GM12878 (cell line): ENCODE measurements at regions not wholly inside any gene's neighbourhood (a gene's known extent, or its start where the extent isn't known, plus 50 kb on each side); places are given as distances from the start of the nearest gene placed in this dataset.

Source experiments
- ATAC-seq: fragments of 200-7000 bp; cut with Tn5 transposase; 3 replicates; pipeline ENCODE4 v1.9.1; 2020; ENCODE audit warnings: mild to moderate bottlenecking, moderate library complexity
- BruUV-seq: library from RNA; stranded (reverse); fragments of 400-500 nt; replicated peaks from 2 replicates; lab custom pipeline; 2021; lab: Mats Ljungman, UMichigan
- CTCF ChIA-PET: fragments of 300-600 bp; sonication (Branson Sonifier 250); formaldehyde crosslinking; extraction: SDS; loops from one replicate; lab custom pipeline; 2021; ENCODE audit warnings: inconsistent platforms; lab: Yijun Ruan, JAX
- POLR2A ChIA-PET: fragments of 350-600 bp; formaldehyde crosslinking; extraction: SDS; loops from one replicate; lab custom pipeline; 2021; ENCODE audit warnings: inconsistent platforms; lab: Charles Lee
- RAD21 ChIA-PET: fragments of 300-600 bp; sonication (Branson Sonifier 250); formaldehyde crosslinking; loops from one replicate; lab custom pipeline; 2023; ENCODE audit warnings: antibody characterized with exemption; ENCODE audit not compliant: unreplicated experiment; lab: Charles Lee
- SMC1A ChIA-PET: fragments of 300-600 bp; sonication (Branson Sonifier 250); formaldehyde crosslinking; loops from one replicate; lab custom pipeline; 2023; ENCODE audit not compliant: unreplicated experiment, uncharacterized antibody; lab: Charles Lee
- DNase-seq: peaks from one replicate; pipeline ENCODE4 v3.0.0-alpha.2; 2011; ENCODE audit warnings: low read depth, low spot score
- FAIRE-seq: peaks from 3 replicates; lab custom pipeline; 2011; peaks lifted over from hg19 to GRCh38; lab: Jason Lieb, UNC
- H2AFZ ChIP-seq: 2 replicates; pipeline ENCODE4 v1.6.0; 2011; ENCODE audit warnings: low read depth, low read length, control low read depth; ENCODE audit not compliant: control insufficient read depth
- H3K27ac ChIP-seq: 2 replicates; pipeline ENCODE4 v1.5.1; 2011; ENCODE audit warnings: control low read depth; ENCODE audit not compliant: control insufficient read depth, insufficient read depth
- H3K27me3 ChIP-seq, 2 experiments: replicated peaks in 1 of 2; 2 replicates each; pipeline versions ENCODE4 v1.6.0 to v1.6.1; 2011; ENCODE audit warnings: low read length in 1 of 2; ENCODE audit not compliant: control insufficient read depth in 2 of 2, insufficient read depth in 2 of 2
- H3K36me3 ChIP-seq, 2 experiments: 2 replicates each; pipeline ENCODE4 v1.5.1; 2011; ENCODE audit warnings: low read length in 1 of 2; ENCODE audit not compliant: control insufficient read depth in 2 of 2, insufficient read depth in 2 of 2
- H3K4me1 ChIP-seq: 2 replicates; pipeline ENCODE4 v1.6.1; 2011; ENCODE audit warnings: mild to moderate bottlenecking, low read length, moderate library complexity, mixed read lengths; ENCODE audit not compliant: control insufficient read depth, insufficient read depth
- H3K4me2 ChIP-seq: 2 replicates; pipeline ENCODE4 v1.6.0; 2011; ENCODE audit warnings: control low read depth; ENCODE audit not compliant: control insufficient read depth, insufficient read depth
- H3K4me3 ChIP-seq: fragments of 200-600 bp; sonication (generic); 2 replicates; pipeline ENCODE4 v1.5.1; 2016
- H3K79me2 ChIP-seq: 2 replicates; pipeline ENCODE4 v1.6.0; 2011; ENCODE audit warnings: low read length; ENCODE audit not compliant: control insufficient read depth, insufficient read depth
- H3K9ac ChIP-seq: 2 replicates; pipeline ENCODE4 v1.8.0; 2011; ENCODE audit warnings: low read length, control low read depth, mixed read lengths; ENCODE audit not compliant: control insufficient read depth, insufficient read depth
- H3K9me3 ChIP-seq: replicated peaks from 3 replicates; pipeline ENCODE4 v1.5.1; 2011; ENCODE audit warnings: mild to moderate bottlenecking, low read length; ENCODE audit not compliant: control insufficient read depth, insufficient read depth
- H4K20me1 ChIP-seq: 2 replicates; pipeline ENCODE4 v1.6.0; 2011; ENCODE audit not compliant: control insufficient read depth, insufficient read depth
- FOXK2 ChIP-seq: fragments of 450-650 bp; IDR thresholded peaks from 2 replicates; pipeline ENCODE4 v1.6.1; 2017; ENCODE audit warnings: mild to moderate bottlenecking, moderate library complexity
- NFYB ChIP-seq: IDR thresholded peaks from 2 replicates; pipeline ENCODE4 v1.6.1; 2011; ENCODE audit warnings: low read depth, mild to moderate bottlenecking, low read length, improper control_type of control experiment, moderate library complexity; ENCODE audit not compliant: insufficient read depth
- NR2F1 ChIP-seq: fragments of 450-650 bp; conservative IDR thresholded peaks from 2 replicates; pipeline ENCODE4 v1.6.1; 2017; ENCODE audit warnings: mild to moderate bottlenecking
- SP1 ChIP-seq: IDR thresholded peaks from one replicate; pipeline ENCODE4 v1.6.1; 2011; ENCODE audit warnings: low read depth, low read length
- SPI1 ChIP-seq: IDR thresholded peaks from 2 replicates; pipeline ENCODE4 v1.6.1; 2011; ENCODE audit warnings: low read depth, mild to moderate bottlenecking, low read length, moderate library complexity, borderline replicate concordance; ENCODE audit not compliant: insufficient read depth
- TCF12 ChIP-seq: IDR thresholded peaks from 2 replicates; pipeline ENCODE4 v1.6.1; 2011; ENCODE audit warnings: low read depth, mild to moderate bottlenecking, low read length
- WRNIP1 ChIP-seq: IDR thresholded peaks from 2 replicates; pipeline ENCODE4 v1.6.1; 2011; ENCODE audit warnings: low read depth, low read length, improper control_type of control experiment, borderline replicate concordance
- YBX1 ChIP-seq: fragments of 450-650 bp; IDR thresholded peaks from 2 replicates; pipeline ENCODE4 v1.6.1; 2016; ENCODE audit warnings: antibody characterized with exemption
- ZBED1 ChIP-seq: IDR thresholded peaks from 2 replicates; pipeline ENCODE4 v1.6.1; 2016; ENCODE audit warnings: borderline replicate concordance
- WGBS: methylation state at CpG from one replicate; pipeline ENCODE4 v1.1.6; 2016; ENCODE audit warnings: low lambda C conversion rate; ENCODE audit not compliant: insufficient replicate concordance, insufficient coverage; ENCODE audit errors: missing lambda C conversion rate; 5-methylcytosine and 5-hydroxymethylcytosine counted together
- in situ Hi-C: fragments of 300-500 bp; cut with MboI; formaldehyde crosslinking; loops from 9 replicates; pipeline ENCODE4 v1.14.3; 2018; ENCODE audit warnings: mixed read lengths
- intact Hi-C: fragments of 100-400 bp; cut with micrococcal nuclease; formaldehyde crosslinking; loops from one replicate; pipeline ENCODE4 v1.14.2; 2022; ENCODE audit not compliant: unreplicated experiment
- TF ChIP-seq, protein P1 (sequence below): fragments of 450-650 bp; IDR thresholded peaks from 2 replicates; pipeline ENCODE4 v1.6.1; 2017; ENCODE audit warnings: borderline replicate concordance
- TF ChIP-seq, protein P2 (sequence below): fragments of 450-650 bp; IDR thresholded peaks from 2 replicates; pipeline ENCODE4 v1.6.1; 2017; ENCODE audit warnings: antibody characterized with exemption, mild to moderate bottlenecking, moderate library complexity
- TF ChIP-seq, protein P3 (sequence below): fragments of 450-650 bp; conservative IDR thresholded peaks from 2 replicates; pipeline ENCODE4 v1.6.1; 2017; ENCODE audit warnings: mild to moderate bottlenecking, moderate library complexity
- TF ChIP-seq, protein P4 (sequence below): IDR thresholded peaks from 2 replicates; pipeline ENCODE4 v1.6.1; 2012; ENCODE audit warnings: low read depth, low read length, improper control_type of control experiment
- TF ChIP-seq, protein P5 (sequence below): fragments of 150-350 bp; IDR thresholded peaks from 2 replicates; pipeline ENCODE4 v1.6.1; 2014; ENCODE audit warnings: mild to moderate bottlenecking, low read depth, low read length

DNA sequence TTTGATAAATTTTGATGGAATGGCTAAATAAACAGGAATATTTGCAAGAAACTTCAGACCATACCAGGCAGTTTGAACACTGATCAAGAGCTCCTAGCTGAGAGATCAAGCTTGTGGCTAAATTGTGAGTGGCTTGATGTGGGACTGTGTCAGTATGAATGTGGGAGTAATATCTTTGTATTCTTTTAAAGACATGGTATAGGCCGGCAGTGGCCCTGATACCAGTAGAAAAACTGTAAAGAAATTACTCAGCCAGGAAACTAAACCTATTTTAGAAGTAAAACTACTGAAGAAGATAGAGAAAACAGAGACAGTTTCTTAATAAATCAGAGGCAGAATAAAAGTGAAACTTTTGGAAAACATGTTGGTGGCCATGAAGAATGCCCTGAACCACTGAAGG lies 608.4 kb upstream of the SYNCRIP start:
- in situ Hi-C loops, result no loop called here
- POLR2A ChIA-PET, result no interaction called here

More for the DNA sequence above, 608.4 kb upstream of the SYNCRIP start:
- TF ChIP-seq SP1 (no peak), YBX1 (no peak), TCF12 (no peak), NFYB (no peak), NR2F1 (no peak), WRNIP1 (no peak), FOXK2 (no peak), ZBED1 (no peak), SPI1 (no peak)
- TF ChIP-seq, protein P1, sequence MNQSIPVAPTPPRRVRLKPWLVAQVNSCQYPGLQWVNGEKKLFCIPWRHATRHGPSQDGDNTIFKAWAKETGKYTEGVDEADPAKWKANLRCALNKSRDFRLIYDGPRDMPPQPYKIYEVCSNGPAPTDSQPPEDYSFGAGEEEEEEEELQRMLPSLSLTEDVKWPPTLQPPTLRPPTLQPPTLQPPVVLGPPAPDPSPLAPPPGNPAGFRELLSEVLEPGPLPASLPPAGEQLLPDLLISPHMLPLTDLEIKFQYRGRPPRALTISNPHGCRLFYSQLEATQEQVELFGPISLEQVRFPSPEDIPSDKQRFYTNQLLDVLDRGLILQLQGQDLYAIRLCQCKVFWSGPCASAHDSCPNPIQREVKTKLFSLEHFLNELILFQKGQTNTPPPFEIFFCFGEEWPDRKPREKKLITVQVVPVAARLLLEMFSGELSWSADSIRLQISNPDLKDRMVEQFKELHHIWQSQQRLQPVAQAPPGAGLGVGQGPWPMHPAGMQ, result no peak
- TF ChIP-seq, protein P2, sequence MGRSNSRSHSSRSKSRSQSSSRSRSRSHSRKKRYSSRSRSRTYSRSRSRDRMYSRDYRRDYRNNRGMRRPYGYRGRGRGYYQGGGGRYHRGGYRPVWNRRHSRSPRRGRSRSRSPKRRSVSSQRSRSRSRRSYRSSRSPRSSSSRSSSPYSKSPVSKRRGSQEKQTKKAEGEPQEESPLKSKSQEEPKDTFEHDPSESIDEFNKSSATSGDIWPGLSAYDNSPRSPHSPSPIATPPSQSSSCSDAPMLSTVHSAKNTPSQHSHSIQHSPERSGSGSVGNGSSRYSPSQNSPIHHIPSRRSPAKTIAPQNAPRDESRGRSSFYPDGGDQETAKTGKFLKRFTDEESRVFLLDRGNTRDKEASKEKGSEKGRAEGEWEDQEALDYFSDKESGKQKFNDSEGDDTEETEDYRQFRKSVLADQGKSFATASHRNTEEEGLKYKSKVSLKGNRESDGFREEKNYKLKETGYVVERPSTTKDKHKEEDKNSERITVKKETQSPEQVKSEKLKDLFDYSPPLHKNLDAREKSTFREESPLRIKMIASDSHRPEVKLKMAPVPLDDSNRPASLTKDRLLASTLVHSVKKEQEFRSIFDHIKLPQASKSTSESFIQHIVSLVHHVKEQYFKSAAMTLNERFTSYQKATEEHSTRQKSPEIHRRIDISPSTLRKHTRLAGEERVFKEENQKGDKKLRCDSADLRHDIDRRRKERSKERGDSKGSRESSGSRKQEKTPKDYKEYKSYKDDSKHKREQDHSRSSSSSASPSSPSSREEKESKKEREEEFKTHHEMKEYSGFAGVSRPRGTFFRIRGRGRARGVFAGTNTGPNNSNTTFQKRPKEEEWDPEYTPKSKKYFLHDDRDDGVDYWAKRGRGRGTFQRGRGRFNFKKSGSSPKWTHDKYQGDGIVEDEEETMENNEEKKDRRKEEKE, result no peak
- TF ChIP-seq, protein P3, sequence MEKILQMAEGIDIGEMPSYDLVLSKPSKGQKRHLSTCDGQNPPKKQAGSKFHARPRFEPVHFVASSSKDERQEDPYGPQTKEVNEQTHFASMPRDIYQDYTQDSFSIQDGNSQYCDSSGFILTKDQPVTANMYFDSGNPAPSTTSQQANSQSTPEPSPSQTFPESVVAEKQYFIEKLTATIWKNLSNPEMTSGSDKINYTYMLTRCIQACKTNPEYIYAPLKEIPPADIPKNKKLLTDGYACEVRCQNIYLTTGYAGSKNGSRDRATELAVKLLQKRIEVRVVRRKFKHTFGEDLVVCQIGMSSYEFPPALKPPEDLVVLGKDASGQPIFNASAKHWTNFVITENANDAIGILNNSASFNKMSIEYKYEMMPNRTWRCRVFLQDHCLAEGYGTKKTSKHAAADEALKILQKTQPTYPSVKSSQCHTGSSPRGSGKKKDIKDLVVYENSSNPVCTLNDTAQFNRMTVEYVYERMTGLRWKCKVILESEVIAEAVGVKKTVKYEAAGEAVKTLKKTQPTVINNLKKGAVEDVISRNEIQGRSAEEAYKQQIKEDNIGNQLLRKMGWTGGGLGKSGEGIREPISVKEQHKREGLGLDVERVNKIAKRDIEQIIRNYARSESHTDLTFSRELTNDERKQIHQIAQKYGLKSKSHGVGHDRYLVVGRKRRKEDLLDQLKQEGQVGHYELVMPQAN, result no peak
- TF ChIP-seq, protein P4, sequence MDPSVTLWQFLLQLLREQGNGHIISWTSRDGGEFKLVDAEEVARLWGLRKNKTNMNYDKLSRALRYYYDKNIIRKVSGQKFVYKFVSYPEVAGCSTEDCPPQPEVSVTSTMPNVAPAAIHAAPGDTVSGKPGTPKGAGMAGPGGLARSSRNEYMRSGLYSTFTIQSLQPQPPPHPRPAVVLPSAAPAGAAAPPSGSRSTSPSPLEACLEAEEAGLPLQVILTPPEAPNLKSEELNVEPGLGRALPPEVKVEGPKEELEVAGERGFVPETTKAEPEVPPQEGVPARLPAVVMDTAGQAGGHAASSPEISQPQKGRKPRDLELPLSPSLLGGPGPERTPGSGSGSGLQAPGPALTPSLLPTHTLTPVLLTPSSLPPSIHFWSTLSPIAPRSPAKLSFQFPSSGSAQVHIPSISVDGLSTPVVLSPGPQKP, result no peak
- TF ChIP-seq, protein P5, sequence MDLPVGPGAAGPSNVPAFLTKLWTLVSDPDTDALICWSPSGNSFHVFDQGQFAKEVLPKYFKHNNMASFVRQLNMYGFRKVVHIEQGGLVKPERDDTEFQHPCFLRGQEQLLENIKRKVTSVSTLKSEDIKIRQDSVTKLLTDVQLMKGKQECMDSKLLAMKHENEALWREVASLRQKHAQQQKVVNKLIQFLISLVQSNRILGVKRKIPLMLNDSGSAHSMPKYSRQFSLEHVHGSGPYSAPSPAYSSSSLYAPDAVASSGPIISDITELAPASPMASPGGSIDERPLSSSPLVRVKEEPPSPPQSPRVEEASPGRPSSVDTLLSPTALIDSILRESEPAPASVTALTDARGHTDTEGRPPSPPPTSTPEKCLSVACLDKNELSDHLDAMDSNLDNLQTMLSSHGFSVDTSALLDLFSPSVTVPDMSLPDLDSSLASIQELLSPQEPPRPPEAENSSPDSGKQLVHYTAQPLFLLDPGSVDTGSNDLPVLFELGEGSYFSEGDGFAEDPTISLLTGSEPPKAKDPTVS, result no peak
- Histone ChIP-seq H3K4me1 (no peaks in the 10 kb centered on the region), H3K79me2 (no peaks in the 10 kb centered on the region), H3K4me3 (no peak overlapping the region), H4K20me1 (no peaks in the 10 kb centered on the region), H2AFZ (no peak overlapping the region), H3K27ac (no peak overlapping the region), H3K4me2 (no peak overlapping the region), H3K27me3 (no peaks in the 10 kb centered on the region), H3K36me3 (no peaks in the 10 kb centered on the region), H3K9ac (no peak overlapping the region), H3K9me3 (no peaks in the 10 kb centered on the region)
- ChIA-PET SMC1A (no interaction called here), CTCF (no interaction called here), RAD21 (no interaction called here)
- intact Hi-C loops, result no loop called here
- BruUV-seq, result no TSS peak
- FAIRE-seq (no peak), DNase-seq (no peak), ATAC-seq (no peak)
- 0% methylated on average over 1 of the region's 1 CpG for WGBS
